Stimulated activated naive CD8-positive, alpha-beta T cell treated with anti-CD3 and anti-CD28 coated beads, Interleukin-15, amount 100 ng/mL, for 72 hours (primary cell): ENCODE measurements at regions not wholly inside any gene's neighbourhood (a gene's known extent, or its start where the extent isn't known, plus 50 kb on each side); places are given as distances from the start of the nearest gene placed in this dataset.

Source experiments
- ATAC-seq: fragments of 150-1000 bp; cut with Tn5 transposase; 2 replicates; pipeline ENCODE4 v1.10.0; 2021; ENCODE audit warnings: mild to moderate bottlenecking, moderate library complexity
- DNase-seq, 2 donors: peaks; one replicate each; pipeline ENCODE4 v3.0.0; 2021 to 2022
- H3K27ac Mint-ChIP-seq, 2 donors: one replicate each; pipeline ENCODE4 v1.8.0; 2022; ENCODE audit warnings: mild to moderate bottlenecking in 2 of 2, mixed read lengths in 2 of 2, moderate library complexity in 2 of 2
- H3K27me3 Mint-ChIP-seq: one replicate; pipeline ENCODE4 v1.8.0; 2022; ENCODE audit warnings: mixed read lengths
- H3K4me1 Mint-ChIP-seq: one replicate; pipeline ENCODE4 v1.8.0; 2022; ENCODE audit warnings: mild to moderate bottlenecking, mixed read lengths
- H3K4me3 Mint-ChIP-seq, 2 donors: one replicate each; pipeline ENCODE4 v1.8.0; 2022; ENCODE audit warnings: mild to moderate bottlenecking in 2 of 2, mixed read lengths in 2 of 2, moderate library complexity in 1 of 2
- H3K9me3 Mint-ChIP-seq, 2 donors: one replicate each; pipeline ENCODE4 v1.8.0; 2022; ENCODE audit warnings: mixed read lengths in 2 of 2

GRCh38 chr12:132379996-132380395, 50.6 kb upstream of the GALNT9 start:
- ATAC-seq (no peak), DNase-seq (no peak)
- Mint-ChIP-seq H3K27ac (no peak overlapping the region), H3K27me3 (peaks cover 28% of the 10 kb centered on the region), H3K4me3 (no peak overlapping the region), H3K4me1 (no peaks in the 10 kb centered on the region), H3K9me3 (no peaks in the 10 kb centered on the region)

- DNase-seq (no peak), ATAC-seq (no peak)
- Mint-ChIP-seq H3K27ac (no peak overlapping the region), H3K27me3 (peaks cover 32% of the 10 kb centered on the region), H3K9me3 (no peaks in the 10 kb centered on the region), H3K4me1 (no peaks in the 10 kb centered on the region), H3K4me3 (no peak overlapping the region)
Observed at GRCh38 chr12:132379576-132379975, 50.2 kb upstream of the GALNT9 start.
